Colonic mucosa (tissue), 4 donors: ENCODE measurements at regions not wholly inside any gene's neighbourhood (a gene's known extent, or its start where the extent isn't known, plus 50 kb on each side); places are given as distances from the start of the nearest gene placed in this dataset.

Source experiments
- DNase-seq: peaks from one replicate; pipeline ENCODE4 v3.0.0-alpha.2; 2020
- H3K27ac ChIP-seq: fragments of 200-600 bp; one replicate; pipeline ENCODE4 v1.8.0; 2021
- H3K27me3 ChIP-seq: fragments of 200-600 bp; one replicate; pipeline ENCODE4 v1.8.0; 2021
- H3K36me3 ChIP-seq: fragments of 200-600 bp; one replicate; pipeline ENCODE4 v1.8.0; 2021
- H3K4me1 ChIP-seq: fragments of 200-600 bp; one replicate; pipeline ENCODE4 v1.8.0; 2021; ENCODE audit warnings: mild to moderate bottlenecking
- H3K4me3 ChIP-seq: fragments of 200-600 bp; one replicate; pipeline ENCODE4 v1.8.0; 2021
- H3K9ac ChIP-seq, 2 donors: one replicate each; pipeline ENCODE4 v1.7.0; 2013; ENCODE audit warnings: control low read depth in 2 of 2, low read depth in 2 of 2, low read length in 2 of 2
- H3K9me3 ChIP-seq: fragments of 200-600 bp; one replicate; pipeline ENCODE4 v1.8.0; 2021
- CTCF ChIP-seq: fragments of 200-600 bp; IDR thresholded peaks from one replicate; pipeline ENCODE4 v1.8.0; 2022; ENCODE audit warnings: antibody characterized with exemption, mild to moderate bottlenecking
- intact Hi-C: fragments of 100-400 bp; cut with DNase I; formaldehyde crosslinking; loops from one replicate; pipeline ENCODE4 v1.14.1; 2022
- donor health status: healthy.
- donor health status: DM: no; HTN: no; CAD: no.
- donor health status: DM: no; HTN: no; CAD: no.

DNA sequence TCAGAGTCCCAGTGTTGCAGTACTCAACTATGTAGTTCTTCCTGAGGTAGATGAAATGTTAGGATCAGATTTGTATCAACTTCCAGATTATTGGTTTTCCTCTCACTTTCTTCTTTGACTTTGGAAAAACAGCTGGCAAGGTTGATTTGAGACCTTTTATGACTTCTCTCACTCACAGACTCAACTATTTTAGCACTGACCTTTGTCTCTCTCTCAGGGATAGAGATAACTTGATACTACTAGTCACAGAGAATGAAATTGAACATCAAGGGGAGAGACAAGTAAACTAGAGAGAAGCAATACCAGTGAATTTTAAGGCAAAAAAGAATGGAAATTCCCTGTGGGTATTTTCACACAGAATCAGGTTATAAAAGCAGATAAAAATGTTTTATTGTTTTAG, 159.7 kb upstream of the B3GALT2 start:
- TF ChIP-seq CTCF = no peak
- no peaks in the 10 kb centered on the region for H3K36me3 ChIP-seq
- no peak overlapping the region for H3K4me3 ChIP-seq
- no peak overlapping the region for H3K9ac ChIP-seq
- intact Hi-C loops = no loop called here
- H3K27ac ChIP-seq = no peak overlapping the region
- H3K4me1 ChIP-seq = no peaks in the 10 kb centered on the region
- no peak for DNase-seq
- H3K27me3 ChIP-seq = no peaks in the 10 kb centered on the region
- no peaks in the 10 kb centered on the region for H3K9me3 ChIP-seq

DNA sequence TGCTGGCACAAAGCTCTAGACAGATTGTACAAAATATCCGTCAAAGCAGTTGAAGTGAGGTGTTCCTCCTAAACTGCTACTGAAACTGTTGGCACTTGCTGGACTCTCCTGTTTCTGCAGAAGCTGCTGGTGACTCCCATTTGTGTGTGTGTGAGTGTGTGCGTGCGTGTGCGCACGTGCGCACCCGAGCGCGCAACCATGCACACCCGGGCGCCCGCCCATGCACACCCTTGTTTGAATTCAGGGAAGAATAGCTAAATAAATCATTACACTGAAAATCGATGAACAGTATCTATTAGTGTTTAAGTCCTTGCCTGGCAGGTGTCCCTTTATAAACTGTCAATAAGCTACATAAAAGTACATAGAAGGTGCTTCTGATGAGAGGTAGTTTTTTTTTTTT, 156.4 kb upstream of the B3GALT2 start:
- DNase-seq = no peak

DNA sequence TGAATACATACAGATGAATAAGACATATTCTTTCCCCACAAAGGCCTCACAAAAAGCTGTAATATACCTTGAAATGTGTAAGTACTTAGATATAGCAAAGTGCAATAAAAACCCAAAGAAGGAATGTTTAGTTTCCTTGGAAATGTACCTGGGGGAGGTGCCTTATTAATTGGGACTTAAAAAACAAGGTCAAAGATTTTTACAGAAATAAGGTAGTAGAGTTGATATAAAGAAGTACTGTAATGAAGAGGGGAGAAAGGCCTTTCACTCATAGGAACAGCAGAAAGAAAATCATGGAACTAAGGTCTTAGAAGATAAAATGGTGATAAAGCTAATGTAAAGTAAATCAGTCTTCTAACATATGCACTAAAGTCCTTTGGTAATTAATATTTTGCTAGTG, 153.9 kb upstream of the B3GALT2 start:
- DNase-seq = no peak
- no peak overlapping the region for H3K9ac ChIP-seq
- no peaks in the 10 kb centered on the region for H3K9me3 ChIP-seq
- H3K4me3 ChIP-seq = no peak overlapping the region
- H3K36me3 ChIP-seq = no peaks in the 10 kb centered on the region
- TF ChIP-seq CTCF = no peak
- no peaks in the 10 kb centered on the region for H3K27me3 ChIP-seq
- intact Hi-C loops = no loop called here
- no peaks in the 10 kb centered on the region for H3K4me1 ChIP-seq
- H3K27ac ChIP-seq = no peak overlapping the region

More for the DNA sequence above, 156.4 kb upstream of the B3GALT2 start:
- H3K9ac ChIP-seq = no peak overlapping the region
- no peaks in the 10 kb centered on the region for H3K36me3 ChIP-seq
- no peak overlapping the region for H3K27ac ChIP-seq
- intact Hi-C loops = no loop called here
- no peak for TF ChIP-seq CTCF
- no peak overlapping the region for H3K4me3 ChIP-seq
- H3K9me3 ChIP-seq = no peaks in the 10 kb centered on the region
- H3K27me3 ChIP-seq = no peaks in the 10 kb centered on the region
- H3K4me1 ChIP-seq = no peaks in the 10 kb centered on the region

- Histone ChIP-seq H3K4me3 (no peak overlapping the region), H3K4me1 (no peaks in the 10 kb centered on the region), H3K36me3 (no peaks in the 10 kb centered on the region), H3K27me3 (no peaks in the 10 kb centered on the region), H3K27ac (no peak overlapping the region), H3K9ac (no peak overlapping the region), H3K9me3 (no peaks in the 10 kb centered on the region)
- no peak for DNase-seq
- no peak for TF ChIP-seq CTCF
- intact Hi-C loops = loop anchor here (10.0 kb wide), 1 partner anchor 155 kb away; the partner anchor contains the start of gene B3GALT2
Measured at GRCh38 chr1:193339401-193339800, 153.0 kb upstream of the B3GALT2 start.

DNA sequence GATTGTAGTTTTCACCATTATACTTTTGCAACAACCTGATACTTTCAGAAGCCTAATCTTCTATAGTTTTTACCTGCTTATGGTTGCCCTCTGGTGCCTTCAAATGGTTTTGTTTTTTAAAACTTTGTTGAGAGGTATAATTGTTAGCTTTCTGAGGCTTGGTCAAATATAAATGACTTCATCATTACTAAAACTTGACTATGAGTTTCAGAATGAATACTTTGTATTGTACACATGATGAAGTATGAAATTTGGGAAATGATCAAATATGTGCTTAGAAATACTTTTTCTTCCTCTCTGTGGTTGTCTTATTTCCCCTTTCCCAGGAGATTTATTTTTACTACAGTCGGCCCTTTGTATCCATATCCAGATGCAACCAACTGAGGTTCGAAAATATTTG, 151.8 kb upstream of the B3GALT2 start:
- Histone ChIP-seq H3K27me3 (no peaks in the 10 kb centered on the region), H3K4me1 (no peaks in the 10 kb centered on the region), H3K27ac (no peak overlapping the region), H3K36me3 (no peaks in the 10 kb centered on the region), H3K4me3 (no peak overlapping the region), H3K9me3 (no peaks in the 10 kb centered on the region), H3K9ac (no peak overlapping the region)
- intact Hi-C loops = loop anchor here (10.0 kb wide), 1 partner anchor 153 kb away; the partner anchor contains the start of gene B3GALT2
- TF ChIP-seq CTCF = no peak
- no peak for DNase-seq
